Muscle of leg (tissue), 3 donors: ENCODE measurements at regions not wholly inside any gene's neighbourhood (a gene's known extent, or its start where the extent isn't known, plus 50 kb on each side); places are given as distances from the start of the nearest gene placed in this dataset.
A peak's percentile ranks its signal among the peaks of the same experiment; 100 is the strongest.

Experiments used
- DNase-seq: peaks from one replicate; pipeline ENCODE4 v3.0.0; 2013
- H3K27ac ChIP-seq: one replicate; pipeline ENCODE4 v1.5.1; 2013; ENCODE audit warnings: mild to moderate bottlenecking, low read length, control low read depth
- H3K27me3 ChIP-seq: one replicate; pipeline ENCODE4 v1.6.1; 2013; ENCODE audit warnings: low read length; ENCODE audit not compliant: control insufficient read depth, insufficient read depth
- H3K36me3 ChIP-seq: one replicate; pipeline ENCODE4 v1.6.1; 2013; ENCODE audit warnings: low read length; ENCODE audit not compliant: control insufficient read depth, insufficient read depth
- H3K4me1 ChIP-seq: one replicate; pipeline ENCODE4 v1.6.1; 2013; ENCODE audit warnings: low read length; ENCODE audit not compliant: control insufficient read depth, insufficient read depth
- H3K4me3 ChIP-seq: one replicate; pipeline ENCODE4 v1.5.1; 2013; ENCODE audit warnings: low read length, control low read depth
- H3K9me3 ChIP-seq: replicated peaks from 2 replicates; pipeline ENCODE4 v1.6.1; 2013; ENCODE audit warnings: low read depth, low read length; ENCODE audit not compliant: control insufficient read depth
- WGBS: methylation state at CpG from one replicate; pipeline ENCODE4 v1.1.5; 2013; ENCODE audit warnings: missing lambda C conversion rate; ENCODE audit not compliant: insufficient coverage; 5-methylcytosine and 5-hydroxymethylcytosine counted together

DNA sequence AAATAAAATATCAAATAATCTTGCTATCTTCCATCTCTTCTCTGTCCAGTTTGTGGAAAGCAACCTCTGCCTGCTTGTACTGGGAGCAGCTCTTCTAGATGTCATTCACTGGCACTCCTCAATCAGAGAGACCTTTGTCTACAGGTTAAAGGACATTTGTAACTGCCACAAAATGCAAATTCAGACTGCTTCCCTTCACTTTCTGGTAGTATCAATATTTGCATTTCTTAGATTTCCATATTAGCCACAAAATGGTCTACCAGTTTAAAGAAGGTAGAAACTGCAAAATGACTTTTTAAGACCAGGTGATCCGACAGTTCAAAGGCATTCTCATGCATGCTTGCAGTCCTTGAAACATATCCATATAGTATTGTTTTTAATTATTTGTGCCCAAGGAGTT, 51.7 kb upstream of the RCN1 start:
- no peaks in the 10 kb centered on the region for H3K27me3 ChIP-seq
- H3K36me3 ChIP-seq = no peaks in the 10 kb centered on the region
- H3K9me3 ChIP-seq = no peaks in the 10 kb centered on the region
- H3K4me3 ChIP-seq = no peak overlapping the region
- no peak overlapping the region for H3K27ac ChIP-seq
- no CpG with 5 or more reads among the region's 1 CpG for WGBS
- peaks cover 6% of the 10 kb centered on the region for H3K4me1 ChIP-seq
- DNase-seq = no peak

DNA sequence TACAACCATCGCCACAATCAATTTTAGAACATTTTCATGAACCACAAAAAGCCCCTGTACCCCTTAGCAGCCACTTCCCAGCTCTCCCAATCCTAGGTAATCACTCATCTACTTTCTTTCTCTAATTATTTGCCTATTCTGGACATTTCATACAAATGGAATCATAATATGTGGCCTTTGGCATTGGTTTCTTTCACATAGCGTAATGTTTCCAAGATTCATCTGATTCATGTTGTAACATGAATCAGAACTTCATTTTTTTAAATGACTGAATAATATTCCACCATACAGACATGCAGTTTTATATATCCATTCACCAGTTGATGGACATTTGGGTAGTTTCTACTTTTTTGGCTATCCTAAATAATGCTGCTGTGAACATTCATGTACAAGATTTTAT, 56.2 kb upstream of the RCN1 start:
- WGBS = no CpG with 5 or more reads among the region's 2 CpGs
- H3K27ac ChIP-seq = no peak overlapping the region

DNA sequence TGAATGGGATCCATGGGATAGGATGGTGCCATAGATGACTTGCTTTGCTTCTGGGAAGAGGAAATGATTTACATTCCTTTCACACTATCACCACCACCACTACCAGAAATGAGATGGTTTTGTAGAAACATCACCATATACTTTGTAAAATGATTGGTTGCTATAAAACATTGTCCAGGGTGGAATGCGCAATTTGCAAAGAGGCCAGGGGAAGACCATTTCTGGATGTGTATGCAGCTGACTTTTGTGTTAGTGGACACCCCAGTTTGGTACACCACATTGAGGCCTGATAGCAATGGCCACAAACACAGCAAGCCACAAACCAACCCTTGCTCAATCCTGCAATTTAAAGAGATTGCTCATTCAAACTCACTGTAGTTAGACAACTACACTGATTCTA, 56.7 kb upstream of the RCN1 start:
- DNase-seq = no peak
- H3K4me1 ChIP-seq = peaks cover 3% of the 10 kb centered on the region
- H3K27me3 ChIP-seq = no peaks in the 10 kb centered on the region
- H3K4me3 ChIP-seq = no peak overlapping the region
- H3K27ac ChIP-seq = no peak overlapping the region
- whole genome bisulfite sequencing = no CpG with 5 or more reads among the region's 1 CpG
- H3K36me3 ChIP-seq = no peaks in the 10 kb centered on the region
- H3K9me3 ChIP-seq = no peaks in the 10 kb centered on the region

More for the DNA sequence above, 56.2 kb upstream of the RCN1 start:
- DNase-seq = no peak
- Histone ChIP-seq H3K9me3 (no peaks in the 10 kb centered on the region), H3K4me3 (no peak overlapping the region), H3K36me3 (no peaks in the 10 kb centered on the region), H3K4me1 (peaks cover 1% of the 10 kb centered on the region), H3K27me3 (no peaks in the 10 kb centered on the region)

DNA sequence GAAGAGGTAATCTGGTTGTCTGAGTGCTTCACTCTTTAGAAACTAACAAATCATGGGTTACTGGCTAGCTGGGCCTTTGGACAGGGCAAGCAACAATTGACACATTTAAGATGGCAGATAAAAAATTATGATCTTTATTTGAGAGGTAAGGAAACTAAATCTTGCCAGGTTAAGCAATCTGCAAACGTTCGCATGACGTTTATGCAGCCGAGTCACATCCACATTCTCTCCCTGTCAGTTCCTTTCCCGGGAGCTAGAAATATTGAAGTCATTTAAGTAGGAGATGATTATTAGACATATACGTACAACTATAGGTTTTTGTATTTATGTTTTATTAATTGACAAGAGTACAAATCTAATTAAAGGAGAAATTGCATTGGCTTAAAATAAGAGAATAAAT, 57.4 kb upstream of the RCN1 start:
- WGBS = no CpG with 5 or more reads among the region's 6 CpGs
- Histone ChIP-seq H3K27ac (no peak overlapping the region), H3K27me3 (no peaks in the 10 kb centered on the region), H3K9me3 (no peaks in the 10 kb centered on the region), H3K36me3 (no peaks in the 10 kb centered on the region), H3K4me3 (no peak overlapping the region), H3K4me1 (peaks cover 3% of the 10 kb centered on the region)
- DNase-seq = no peak

DNA sequence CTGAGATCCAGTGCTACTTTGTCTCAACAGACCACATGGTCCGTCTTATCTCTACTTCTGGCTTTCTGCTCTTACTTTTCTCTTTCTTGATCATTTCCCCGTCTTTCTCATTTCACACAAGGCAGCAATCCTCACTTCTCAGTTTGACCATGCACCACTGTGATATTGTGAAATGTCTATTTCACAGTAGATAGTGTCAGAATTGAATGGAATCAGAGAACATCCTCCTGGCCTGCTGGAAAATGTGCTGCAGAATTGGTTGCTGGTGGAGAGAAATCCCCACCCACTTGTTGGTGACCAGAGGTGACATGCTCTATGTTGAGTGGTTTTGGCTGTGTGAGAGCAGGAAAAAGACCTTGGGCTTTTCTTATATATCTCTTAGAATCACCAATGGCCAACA, 57.8 kb upstream of the RCN1 start:
- Histone ChIP-seq H3K27ac (no peak overlapping the region), H3K4me1 (peaks cover 3% of the 10 kb centered on the region), H3K9me3 (no peaks in the 10 kb centered on the region), H3K36me3 (no peaks in the 10 kb centered on the region), H3K4me3 (no peak overlapping the region), H3K27me3 (no peaks in the 10 kb centered on the region)
- WGBS = no CpG with 5 or more reads among the region's 2 CpGs
- no peak for DNase-seq

DNA sequence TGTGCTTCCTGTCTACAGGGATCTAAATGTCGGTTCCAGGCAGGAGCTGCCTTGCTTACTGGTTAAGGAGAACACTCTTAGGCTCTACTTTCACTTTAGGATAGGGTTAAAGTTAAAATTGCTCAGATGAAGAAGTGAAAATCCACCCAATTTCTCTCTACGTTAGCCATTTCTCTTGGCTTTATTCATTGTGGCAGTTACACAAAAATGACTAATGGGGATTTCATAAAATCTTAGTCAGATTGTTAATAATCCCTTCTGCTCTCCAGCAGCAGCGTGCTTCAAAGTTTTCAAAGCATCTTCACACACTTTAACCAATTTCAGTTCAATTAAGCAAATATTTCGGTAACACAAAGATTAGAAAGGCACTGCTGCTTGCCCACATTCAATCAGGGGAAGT, 58.4 kb upstream of the RCN1 start:
- no peaks in the 10 kb centered on the region for H3K27me3 ChIP-seq
- H3K27ac ChIP-seq = no peak overlapping the region
- DNase-seq = no peak
- H3K9me3 ChIP-seq = no peaks in the 10 kb centered on the region
- no CpG with 5 or more reads among the region's 4 CpGs for WGBS
- peaks cover 3% of the 10 kb centered on the region for H3K4me1 ChIP-seq
- no peaks in the 10 kb centered on the region for H3K36me3 ChIP-seq
- no peak overlapping the region for H3K4me3 ChIP-seq

DNA sequence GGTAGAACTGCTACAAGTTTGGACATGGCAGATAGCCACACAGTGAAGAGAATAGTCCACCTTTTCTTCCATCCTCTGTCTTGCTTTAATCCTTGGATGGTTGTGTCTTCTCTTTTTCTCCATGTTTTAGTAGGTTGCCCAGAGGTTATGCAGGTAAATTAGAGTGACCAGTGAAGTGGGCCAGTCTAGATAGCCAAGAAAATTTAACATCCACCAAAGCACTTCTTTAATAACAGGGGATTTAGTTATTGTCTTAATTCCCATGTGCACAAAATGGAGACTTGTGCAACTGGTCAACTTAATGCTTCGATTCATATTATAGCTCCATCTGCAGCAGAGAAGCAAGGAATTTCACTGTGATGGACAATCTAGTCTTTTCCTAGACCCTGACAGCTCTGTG, 58.8 kb upstream of the RCN1 start:
- Histone ChIP-seq H3K4me3 (no peak overlapping the region), H3K4me1 (peaks cover 3% of the 10 kb centered on the region), H3K9me3 (no peaks in the 10 kb centered on the region), H3K36me3 (no peaks in the 10 kb centered on the region), H3K27me3 (no peaks in the 10 kb centered on the region), H3K27ac (no peak overlapping the region)
- 78% methylated on average over 1 of the region's 1 CpG for WGBS
- DNase-seq = no peak

DNA sequence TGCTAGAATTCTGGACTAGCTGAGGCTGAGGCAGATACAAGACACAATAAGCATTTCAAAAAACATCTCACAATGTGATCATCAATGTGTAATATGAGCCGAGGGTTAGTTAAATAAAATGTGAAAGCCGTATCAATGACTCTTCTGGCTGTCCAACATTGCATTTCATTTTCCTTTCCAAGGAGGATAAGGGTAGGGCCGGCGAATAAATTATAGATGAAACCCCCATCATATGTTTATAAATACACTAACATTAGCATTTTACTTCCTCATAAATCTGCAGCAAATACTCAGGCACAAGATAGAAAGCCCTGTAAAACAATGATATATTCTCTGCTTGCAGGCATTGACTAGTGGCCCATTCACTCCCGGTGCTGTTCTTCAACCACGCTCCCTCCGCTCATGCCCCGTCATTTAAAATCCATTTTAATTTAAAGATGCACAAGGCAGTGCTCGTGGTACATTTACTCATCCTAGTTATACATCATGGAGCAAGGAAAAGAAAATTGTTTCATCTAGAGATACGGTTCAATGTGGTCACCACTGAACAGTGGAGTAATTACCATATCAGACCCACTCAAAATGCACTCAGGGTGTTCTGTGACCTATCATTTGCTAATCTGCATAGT, 59.9 kb upstream of the RCN1 start:
- no peaks in the 10 kb centered on the region for H3K9me3 ChIP-seq
- H3K4me3 ChIP-seq = no peak overlapping the region
- H3K36me3 ChIP-seq = no peaks in the 10 kb centered on the region
- DNase-seq = no peak
- H3K4me1 ChIP-seq = peaks cover 3% of the 10 kb centered on the region
- WGBS = no CpG with 5 or more reads among the region's 10 CpGs
- H3K27me3 ChIP-seq = no peaks in the 10 kb centered on the region
- H3K27ac ChIP-seq = no peak overlapping the region

DNA sequence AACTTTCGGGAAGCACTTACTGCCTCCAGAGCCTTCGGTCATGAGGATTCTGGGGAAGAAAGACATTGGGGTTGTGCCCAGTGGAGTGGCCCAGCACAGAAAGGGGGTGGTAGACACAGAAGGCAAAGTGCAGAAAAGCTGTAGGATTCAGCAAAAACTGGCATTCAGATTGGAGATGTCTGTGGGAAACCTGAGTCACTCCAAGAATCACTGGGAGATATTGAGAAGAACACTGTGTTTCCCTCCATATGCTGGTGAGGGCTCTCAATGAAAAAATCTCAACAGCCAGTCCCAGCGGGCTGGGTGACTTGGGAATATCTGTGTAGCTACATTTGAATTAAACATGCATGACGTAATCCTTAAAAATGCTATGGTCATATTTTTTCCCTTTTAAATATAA, 61.2 kb upstream of the RCN1 start:
- 39% methylated on average over 2 of the region's 4 CpGs for WGBS
- peak; percentile 30 for DNase-seq

DNA sequence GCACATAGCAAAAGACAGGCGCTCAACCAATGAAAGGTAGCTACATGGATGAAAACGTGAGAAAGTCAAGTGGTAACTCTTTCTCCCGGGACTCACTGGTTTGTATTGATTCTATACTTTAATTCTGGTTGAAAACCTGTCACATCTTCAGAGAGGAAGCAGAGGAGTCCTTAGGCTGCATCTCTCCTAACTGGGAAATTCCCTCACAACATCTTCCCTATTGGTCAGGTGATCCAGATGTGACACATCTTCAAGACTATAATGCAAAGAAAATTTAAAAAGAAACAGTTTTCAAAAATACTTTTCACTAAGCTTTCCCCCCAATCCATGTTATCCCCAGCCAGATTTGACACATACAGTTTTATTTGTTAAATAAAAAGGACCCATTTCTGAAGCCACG, 62.7 kb upstream of the RCN1 start:
- no peak for DNase-seq
- H3K27ac ChIP-seq = no peak overlapping the region
- H3K9me3 ChIP-seq = no peaks in the 10 kb centered on the region
- no peaks in the 10 kb centered on the region for H3K36me3 ChIP-seq
- no peaks in the 10 kb centered on the region for H3K27me3 ChIP-seq
- H3K4me3 ChIP-seq = no peak overlapping the region
- 82% methylated on average over 1 of the region's 4 CpGs for WGBS
- peaks cover 3% of the 10 kb centered on the region for H3K4me1 ChIP-seq

More for the DNA sequence above, 61.2 kb upstream of the RCN1 start:
- H3K27ac ChIP-seq = no peak overlapping the region
- no peaks in the 10 kb centered on the region for H3K36me3 ChIP-seq
- H3K4me3 ChIP-seq = no peak overlapping the region
- no peaks in the 10 kb centered on the region for H3K27me3 ChIP-seq
- peaks cover 3% of the 10 kb centered on the region for H3K4me1 ChIP-seq
- H3K9me3 ChIP-seq = no peaks in the 10 kb centered on the region

DNA sequence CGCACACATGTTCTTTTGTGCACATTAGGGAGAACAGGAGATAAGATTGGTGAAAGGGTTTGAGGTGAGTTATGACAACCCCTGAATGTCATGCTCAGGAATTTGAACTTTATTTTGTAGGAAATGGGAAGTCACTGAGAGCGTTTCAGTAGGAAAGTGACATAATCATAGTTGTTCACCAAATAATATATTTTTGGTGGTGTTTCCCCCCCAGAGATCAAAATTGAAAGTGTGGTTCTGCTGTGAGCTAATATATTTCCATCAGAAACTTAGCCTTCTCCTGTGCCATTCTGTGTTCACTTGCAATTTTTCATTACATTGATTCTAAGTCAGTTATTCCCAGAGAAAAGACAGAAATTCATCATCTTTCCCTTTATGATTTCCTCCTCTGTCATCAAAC, 64.1 kb upstream of the RCN1 start:
- Histone ChIP-seq H3K27me3 (peaks cover 2% of the 10 kb centered on the region), H3K9me3 (no peaks in the 10 kb centered on the region), H3K36me3 (no peaks in the 10 kb centered on the region), H3K27ac (no peak overlapping the region), H3K4me3 (no peak overlapping the region), H3K4me1 (peaks cover 3% of the 10 kb centered on the region)
- DNase-seq = no peak
- 92% methylated on average over 1 of the region's 2 CpGs for WGBS
